ENCODE measurements at regions not wholly inside any gene's neighbourhood (a gene's known extent, or its start where the extent isn't known, plus 50 kb on each side); places are given as distances from the start of the nearest gene placed in this dataset.

DNA sequence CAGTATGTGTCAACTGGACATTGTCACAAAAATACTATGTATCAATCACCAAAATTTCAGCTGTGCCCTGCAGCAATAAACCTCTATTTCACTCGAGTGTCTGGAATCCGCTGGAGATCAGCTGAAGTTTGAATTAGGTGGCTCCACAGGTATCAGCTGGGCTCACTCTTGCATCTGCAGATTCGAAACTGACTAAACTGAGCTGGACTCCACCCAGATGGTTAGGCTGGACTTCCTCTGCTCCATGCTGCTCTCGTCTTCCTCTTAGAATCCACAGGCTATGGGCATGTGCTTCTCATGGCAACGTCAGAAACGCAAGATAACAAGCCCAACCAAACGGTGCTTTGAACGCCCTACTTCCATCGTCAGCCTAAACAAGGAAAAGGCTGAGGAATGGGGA, 565.3 kb upstream of the ROBO2 start:
- no peak for DNase-seq (ENCODE audit: low spot score)
- ATAC-seq (ENCODE audit: insufficient number of reproducible peaks, low FRiP score, low read depth): no peak
- Histone ChIP-seq H3K27ac (no peak overlapping the region), H3K27me3 (replicated peaks; ENCODE audit: insufficient read depth) (no peaks in the 10 kb centered on the region), H3K9me3 (no peaks in the 10 kb centered on the region), H3K4me1 (ENCODE audit: control insufficient read depth in 1 of 2, low read depth in 2 of 2) (no peaks in the 10 kb centered on the region), H3K4me3 (no peak overlapping the region), H3K36me3 (no peaks in the 10 kb centered on the region)
- TF ChIP-seq, protein P1, sequence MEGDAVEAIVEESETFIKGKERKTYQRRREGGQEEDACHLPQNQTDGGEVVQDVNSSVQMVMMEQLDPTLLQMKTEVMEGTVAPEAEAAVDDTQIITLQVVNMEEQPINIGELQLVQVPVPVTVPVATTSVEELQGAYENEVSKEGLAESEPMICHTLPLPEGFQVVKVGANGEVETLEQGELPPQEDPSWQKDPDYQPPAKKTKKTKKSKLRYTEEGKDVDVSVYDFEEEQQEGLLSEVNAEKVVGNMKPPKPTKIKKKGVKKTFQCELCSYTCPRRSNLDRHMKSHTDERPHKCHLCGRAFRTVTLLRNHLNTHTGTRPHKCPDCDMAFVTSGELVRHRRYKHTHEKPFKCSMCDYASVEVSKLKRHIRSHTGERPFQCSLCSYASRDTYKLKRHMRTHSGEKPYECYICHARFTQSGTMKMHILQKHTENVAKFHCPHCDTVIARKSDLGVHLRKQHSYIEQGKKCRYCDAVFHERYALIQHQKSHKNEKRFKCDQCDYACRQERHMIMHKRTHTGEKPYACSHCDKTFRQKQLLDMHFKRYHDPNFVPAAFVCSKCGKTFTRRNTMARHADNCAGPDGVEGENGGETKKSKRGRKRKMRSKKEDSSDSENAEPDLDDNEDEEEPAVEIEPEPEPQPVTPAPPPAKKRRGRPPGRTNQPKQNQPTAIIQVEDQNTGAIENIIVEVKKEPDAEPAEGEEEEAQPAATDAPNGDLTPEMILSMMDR (IDR thresholded peaks at IDR 0.05): no peak

DNA sequence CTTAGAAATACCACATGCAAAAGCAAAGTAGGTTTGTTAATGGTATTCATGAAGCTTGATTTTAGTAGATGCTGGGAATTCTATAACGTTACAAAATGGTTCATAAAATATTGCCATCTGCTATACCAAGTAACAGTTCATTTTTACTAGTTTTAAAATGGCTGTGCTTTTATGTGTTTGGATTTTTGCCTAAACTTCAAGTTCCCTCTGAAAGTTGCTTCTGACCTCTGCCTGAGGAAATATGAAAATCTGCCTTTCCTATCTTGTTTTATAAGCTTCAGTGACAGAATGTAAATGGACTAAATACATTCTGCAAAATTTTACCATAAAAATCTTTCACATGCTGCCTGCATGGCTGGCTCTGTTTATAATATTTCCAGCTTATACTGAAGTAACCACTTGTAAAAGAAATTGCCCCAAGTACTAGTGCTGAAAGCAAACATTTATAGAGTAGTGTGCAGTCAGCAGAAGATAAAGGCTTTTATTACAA, 560.7 kb upstream of the ROBO2 start:
- no peaks in the 10 kb centered on the region for H3K27me3 ChIP-seq (replicated peaks; ENCODE audit: insufficient read depth)
- ATAC-seq (ENCODE audit: insufficient number of reproducible peaks, low FRiP score, low read depth): no peak
- TF ChIP-seq, protein P1 (IDR thresholded peaks at IDR 0.05): no peak
- DNase-seq (ENCODE audit: low spot score): no peak
- no peak overlapping the region for H3K27ac ChIP-seq
- no peak overlapping the region for H3K4me3 ChIP-seq
- no peaks in the 10 kb centered on the region for H3K36me3 ChIP-seq
- no peaks in the 10 kb centered on the region for H3K4me1 ChIP-seq (ENCODE audit: control insufficient read depth in 1 of 2, low read depth in 2 of 2)
- H3K9me3 ChIP-seq: no peaks in the 10 kb centered on the region

DNA sequence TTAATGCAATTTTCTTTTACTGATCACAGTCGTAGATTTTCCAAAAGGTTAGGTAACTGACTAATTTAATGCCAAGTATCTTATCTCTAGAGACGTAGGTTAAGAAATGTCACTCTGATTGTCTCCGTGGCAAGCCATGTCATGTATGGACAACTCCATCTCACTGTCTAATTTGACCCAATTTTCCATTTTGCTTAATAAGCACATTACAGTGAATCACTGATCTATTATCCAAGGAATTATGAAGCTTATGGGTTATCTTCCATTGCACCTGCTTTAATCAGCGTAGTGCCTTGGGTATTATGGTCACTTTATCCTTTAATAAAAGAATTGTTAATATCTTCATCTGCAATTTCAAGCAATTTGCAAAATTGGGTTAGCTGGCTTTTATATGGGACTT, 557.4 kb upstream of the ROBO2 start:
- DNase-seq (ENCODE audit: low spot score) (no peak), ATAC-seq (ENCODE audit: insufficient number of reproducible peaks, low FRiP score, low read depth) (no peak)
- no peak overlapping the region for H3K4me3 ChIP-seq
- TF ChIP-seq, protein P1 (IDR thresholded peaks at IDR 0.05): no peak
- no peaks in the 10 kb centered on the region for H3K9me3 ChIP-seq
- H3K4me1 ChIP-seq (ENCODE audit: control insufficient read depth in 1 of 2, low read depth in 2 of 2): no peaks in the 10 kb centered on the region
- no peaks in the 10 kb centered on the region for H3K27me3 ChIP-seq (replicated peaks; ENCODE audit: insufficient read depth)
- H3K27ac ChIP-seq: no peak overlapping the region
- H3K36me3 ChIP-seq: no peaks in the 10 kb centered on the region

DNA sequence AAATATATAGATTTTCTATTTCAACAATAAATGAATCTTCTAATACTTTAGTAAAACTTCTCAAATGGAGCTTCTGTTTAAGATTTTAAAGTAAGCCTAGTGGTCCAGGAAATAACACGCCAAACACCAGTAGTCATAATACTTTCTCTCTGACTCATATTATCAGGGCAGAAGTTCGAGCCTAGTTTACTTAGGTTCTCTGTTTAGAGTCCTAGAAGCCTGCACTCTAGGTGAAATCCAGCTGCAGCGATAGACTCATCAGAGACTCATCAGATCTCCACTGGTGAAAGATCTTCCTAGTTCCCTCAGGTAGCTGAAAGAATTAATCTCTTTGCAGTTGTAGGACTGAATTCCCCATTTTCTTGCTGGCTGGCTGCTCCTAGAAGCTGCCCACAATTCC, 552.5 kb upstream of the ROBO2 start:
- no peaks in the 10 kb centered on the region for H3K27me3 ChIP-seq (replicated peaks; ENCODE audit: insufficient read depth)
- no peak overlapping the region for H3K4me3 ChIP-seq
- H3K36me3 ChIP-seq: no peaks in the 10 kb centered on the region
- no peaks in the 10 kb centered on the region for H3K9me3 ChIP-seq
- H3K4me1 ChIP-seq (ENCODE audit: control insufficient read depth in 1 of 2, low read depth in 2 of 2): no peaks in the 10 kb centered on the region
- no peak for ATAC-seq (ENCODE audit: insufficient number of reproducible peaks, low FRiP score, low read depth)
- H3K27ac ChIP-seq: no peak overlapping the region
- DNase-seq (ENCODE audit: low spot score): no peak
- TF ChIP-seq, protein P1 (IDR thresholded peaks at IDR 0.05): no peak

DNA sequence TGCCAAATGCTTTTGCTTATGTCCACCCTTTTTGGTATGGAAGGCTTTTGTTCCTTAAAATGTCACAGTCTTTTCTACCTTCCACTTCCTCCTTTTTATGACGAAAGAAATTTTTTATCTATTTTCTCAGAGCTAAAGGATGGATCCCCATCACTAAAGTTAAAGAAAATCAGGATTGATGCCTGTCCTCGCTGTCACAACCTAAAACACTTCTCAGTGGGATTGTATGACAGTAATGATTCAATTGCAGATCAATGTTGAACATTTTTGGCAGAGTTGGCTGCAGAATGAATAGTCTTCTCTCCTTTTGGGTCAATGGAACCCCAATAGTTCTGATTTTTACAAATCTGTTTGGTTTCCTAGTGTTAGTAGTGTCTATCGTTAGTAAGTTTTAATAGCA, 549.8 kb upstream of the ROBO2 start:
- Histone ChIP-seq H3K27ac (no peak overlapping the region), H3K4me3 (no peak overlapping the region), H3K27me3 (replicated peaks; ENCODE audit: insufficient read depth) (no peaks in the 10 kb centered on the region), H3K4me1 (ENCODE audit: control insufficient read depth in 1 of 2, low read depth in 2 of 2) (no peaks in the 10 kb centered on the region), H3K9me3 (no peaks in the 10 kb centered on the region), H3K36me3 (no peaks in the 10 kb centered on the region)
- no peak for ATAC-seq (ENCODE audit: insufficient number of reproducible peaks, low FRiP score, low read depth)
- TF ChIP-seq, protein P1 (IDR thresholded peaks at IDR 0.05): no peak
- no peak for DNase-seq (ENCODE audit: low spot score)

All from thoracic aorta (tissue), 2 donors.